ENCODE measurements at regions not wholly inside any gene's neighbourhood (a gene's known extent, or its start where the extent isn't known, plus 50 kb on each side); places are given as distances from the start of the nearest gene placed in this dataset.

DNA sequence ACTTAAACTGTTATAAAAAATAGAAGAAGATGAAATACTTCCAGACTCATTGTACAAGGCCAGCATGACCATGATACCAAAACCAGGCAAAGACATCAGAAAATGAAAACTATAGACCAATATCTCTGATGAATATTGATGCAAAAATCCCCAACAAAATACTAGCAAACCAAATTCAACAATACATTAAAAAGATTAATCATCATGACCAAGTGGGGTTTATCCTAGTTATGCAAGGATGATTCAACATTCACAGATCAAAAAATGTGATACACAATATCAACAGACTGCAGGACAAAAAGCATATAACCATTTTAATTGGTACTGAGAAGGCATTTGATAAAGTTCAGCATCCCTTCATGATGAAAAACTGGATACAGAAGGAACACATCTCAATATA, 824.5 kb upstream of the RAG2 start:
- TF ChIP-seq, protein P1, sequence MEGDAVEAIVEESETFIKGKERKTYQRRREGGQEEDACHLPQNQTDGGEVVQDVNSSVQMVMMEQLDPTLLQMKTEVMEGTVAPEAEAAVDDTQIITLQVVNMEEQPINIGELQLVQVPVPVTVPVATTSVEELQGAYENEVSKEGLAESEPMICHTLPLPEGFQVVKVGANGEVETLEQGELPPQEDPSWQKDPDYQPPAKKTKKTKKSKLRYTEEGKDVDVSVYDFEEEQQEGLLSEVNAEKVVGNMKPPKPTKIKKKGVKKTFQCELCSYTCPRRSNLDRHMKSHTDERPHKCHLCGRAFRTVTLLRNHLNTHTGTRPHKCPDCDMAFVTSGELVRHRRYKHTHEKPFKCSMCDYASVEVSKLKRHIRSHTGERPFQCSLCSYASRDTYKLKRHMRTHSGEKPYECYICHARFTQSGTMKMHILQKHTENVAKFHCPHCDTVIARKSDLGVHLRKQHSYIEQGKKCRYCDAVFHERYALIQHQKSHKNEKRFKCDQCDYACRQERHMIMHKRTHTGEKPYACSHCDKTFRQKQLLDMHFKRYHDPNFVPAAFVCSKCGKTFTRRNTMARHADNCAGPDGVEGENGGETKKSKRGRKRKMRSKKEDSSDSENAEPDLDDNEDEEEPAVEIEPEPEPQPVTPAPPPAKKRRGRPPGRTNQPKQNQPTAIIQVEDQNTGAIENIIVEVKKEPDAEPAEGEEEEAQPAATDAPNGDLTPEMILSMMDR (IDR thresholded peaks at IDR 0.05), result no peak
- TF ChIP-seq POLR2A (IDR thresholded peaks at IDR 0.05), result no peak
